ENCODE measurements at regions not wholly inside any gene's neighbourhood (a gene's known extent, or its start where the extent isn't known, plus 50 kb on each side); places are given as distances from the start of the nearest gene placed in this dataset.

GRCh38 chr21:39021478-39021832 lies 161.8 kb downstream of the PSMG1 start:
- Histone ChIP-seq H3K27me3 (ENCODE audit: control insufficient read depth in 4 of 4, insufficient read depth in 4 of 4, low read length in 3 of 4) (no peaks in the 10 kb centered on the region), H3K9ac (ENCODE audit: low read depth in 1 of 2, low read length in 2 of 2) (no peak overlapping the region), H3K4me1 (ENCODE audit: control insufficient read depth in 4 of 4, insufficient read depth in 4 of 4, low read length in 3 of 4) (peaks cover 8 to 14% (median 9%) of the 10 kb centered on the region in 4 donors), H3K9me3 (ENCODE audit: control insufficient read depth in 4 of 4, low read length in 3 of 4) (no peaks in the 10 kb centered on the region), H3K4me3 (ENCODE audit: low read depth in 1 of 3, low read length in 3 of 3) (no peak overlapping the region), H3K27ac (ENCODE audit: low read depth in 1 of 2, low read length in 2 of 2) (peak overlapping the region in 1 of 2 donors; percentile 42), H3K36me3 (ENCODE audit: control insufficient read depth in 4 of 4, insufficient read depth in 3 of 4, low read depth in 1 of 4, low read length in 3 of 4) (no peaks in the 10 kb centered on the region)
- no peak for TF ChIP-seq ATF3 (IDR thresholded peaks at IDR 0.05)
- TF ChIP-seq RXRA (IDR thresholded peaks at IDR 0.05): no peak
- no peak for TF ChIP-seq FOXA2 (IDR thresholded peaks at IDR 0.05)
- no peak for TF ChIP-seq GABPA (IDR thresholded peaks at IDR 0.05 in 1 of 2, conservative IDR thresholded peaks at IDR 0.05 in 1 of 2)
- 87% methylated on average over 7 of the region's 7 CpGs for WGBS
- DNase-seq (ENCODE audit: low spot score): no peak

DNA sequence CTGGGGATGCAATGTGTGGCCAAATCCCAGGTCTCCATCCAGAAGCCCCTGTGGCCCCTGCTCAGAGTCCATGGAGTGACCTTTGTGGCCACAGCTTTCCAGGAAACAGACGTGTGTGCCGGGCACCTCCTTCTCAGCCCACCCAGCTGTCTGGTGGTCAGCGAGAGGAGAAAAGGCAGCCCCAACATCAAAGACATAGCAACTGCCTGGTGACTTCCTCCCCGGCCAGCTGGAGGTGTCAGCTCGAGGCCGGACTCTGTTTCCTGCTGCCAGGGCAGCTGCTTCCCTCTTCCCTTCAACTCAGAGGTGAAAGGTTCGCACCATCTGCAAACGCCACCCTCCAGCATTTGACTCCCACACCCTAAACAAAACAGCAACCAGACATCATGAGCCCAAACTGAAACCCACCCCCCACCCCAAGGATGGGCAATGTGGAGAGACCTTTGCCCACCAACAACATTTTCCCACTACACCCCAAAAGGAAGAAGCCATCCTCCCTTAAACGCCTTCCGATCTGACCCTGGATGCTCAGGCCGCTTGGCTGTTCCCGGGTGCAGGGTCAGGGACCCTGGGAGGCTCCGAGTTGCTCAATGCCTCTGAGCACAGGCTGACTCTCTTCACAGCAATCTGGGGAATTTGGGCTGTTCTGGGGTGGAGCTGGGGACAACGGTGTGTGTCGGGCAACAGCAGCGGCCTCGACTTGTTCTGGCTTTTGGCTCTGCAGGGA lies 162.3 kb downstream of the PSMG1 start:
- TF ChIP-seq FOXA1 (IDR thresholded peaks at IDR 0.05) (no peak), HNF4G (IDR thresholded peaks at IDR 0.05) (peak; percentile 36), NR2F2 (IDR thresholded peaks at IDR 0.05) (peak; percentile 96), FOXA2 (IDR thresholded peaks at IDR 0.05) (no peak), GABPA (IDR thresholded peaks at IDR 0.05 in 1 of 2, conservative IDR thresholded peaks at IDR 0.05 in 1 of 2) (no peak), SP1 (IDR thresholded peaks at IDR 0.05) (peak; percentile 85), JUND (IDR thresholded peaks at IDR 0.05) (no peak), RXRA (IDR thresholded peaks at IDR 0.05) (peak; percentile 88 to 96), YY1 (IDR thresholded peaks at IDR 0.05) (no peak), EGR1 (IDR thresholded peaks at IDR 0.05; ENCODE audit: low read depth in 2 of 2) (no peak), TAF1 (conservative IDR thresholded peaks at IDR 0.05) (no peak), MAX (IDR thresholded peaks at IDR 0.05) (no peak), RAD21 (IDR thresholded peaks at IDR 0.05) (peak; percentile 27 to 66), REST (IDR thresholded peaks at IDR 0.05) (no peak), HNF4A (conservative IDR thresholded peaks at IDR 0.05) (peak; percentile 60 to 63), ATF3 (IDR thresholded peaks at IDR 0.05) (no peak)
- TF ChIP-seq, protein P1, sequence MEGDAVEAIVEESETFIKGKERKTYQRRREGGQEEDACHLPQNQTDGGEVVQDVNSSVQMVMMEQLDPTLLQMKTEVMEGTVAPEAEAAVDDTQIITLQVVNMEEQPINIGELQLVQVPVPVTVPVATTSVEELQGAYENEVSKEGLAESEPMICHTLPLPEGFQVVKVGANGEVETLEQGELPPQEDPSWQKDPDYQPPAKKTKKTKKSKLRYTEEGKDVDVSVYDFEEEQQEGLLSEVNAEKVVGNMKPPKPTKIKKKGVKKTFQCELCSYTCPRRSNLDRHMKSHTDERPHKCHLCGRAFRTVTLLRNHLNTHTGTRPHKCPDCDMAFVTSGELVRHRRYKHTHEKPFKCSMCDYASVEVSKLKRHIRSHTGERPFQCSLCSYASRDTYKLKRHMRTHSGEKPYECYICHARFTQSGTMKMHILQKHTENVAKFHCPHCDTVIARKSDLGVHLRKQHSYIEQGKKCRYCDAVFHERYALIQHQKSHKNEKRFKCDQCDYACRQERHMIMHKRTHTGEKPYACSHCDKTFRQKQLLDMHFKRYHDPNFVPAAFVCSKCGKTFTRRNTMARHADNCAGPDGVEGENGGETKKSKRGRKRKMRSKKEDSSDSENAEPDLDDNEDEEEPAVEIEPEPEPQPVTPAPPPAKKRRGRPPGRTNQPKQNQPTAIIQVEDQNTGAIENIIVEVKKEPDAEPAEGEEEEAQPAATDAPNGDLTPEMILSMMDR (IDR thresholded peaks at IDR 0.05; ENCODE audit: low read depth, low read length, missing input control): no peak
- TF ChIP-seq, protein P2, sequence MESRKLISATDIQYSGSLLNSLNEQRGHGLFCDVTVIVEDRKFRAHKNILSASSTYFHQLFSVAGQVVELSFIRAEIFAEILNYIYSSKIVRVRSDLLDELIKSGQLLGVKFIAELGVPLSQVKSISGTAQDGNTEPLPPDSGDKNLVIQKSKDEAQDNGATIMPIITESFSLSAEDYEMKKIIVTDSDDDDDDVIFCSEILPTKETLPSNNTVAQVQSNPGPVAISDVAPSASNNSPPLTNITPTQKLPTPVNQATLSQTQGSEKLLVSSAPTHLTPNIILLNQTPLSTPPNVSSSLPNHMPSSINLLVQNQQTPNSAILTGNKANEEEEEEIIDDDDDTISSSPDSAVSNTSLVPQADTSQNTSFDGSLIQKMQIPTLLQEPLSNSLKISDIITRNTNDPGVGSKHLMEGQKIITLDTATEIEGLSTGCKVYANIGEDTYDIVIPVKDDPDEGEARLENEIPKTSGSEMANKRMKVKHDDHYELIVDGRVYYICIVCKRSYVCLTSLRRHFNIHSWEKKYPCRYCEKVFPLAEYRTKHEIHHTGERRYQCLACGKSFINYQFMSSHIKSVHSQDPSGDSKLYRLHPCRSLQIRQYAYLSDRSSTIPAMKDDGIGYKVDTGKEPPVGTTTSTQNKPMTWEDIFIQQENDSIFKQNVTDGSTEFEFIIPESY (IDR thresholded peaks at IDR 0.05): no peak
- WGBS: 47% methylated on average over 17 of the region's 17 CpGs
- Histone ChIP-seq H3K27ac (ENCODE audit: low read depth in 1 of 2, low read length in 2 of 2) (peak overlapping the region; percentile 37 to 66), H3K9me3 (ENCODE audit: control insufficient read depth in 4 of 4, low read length in 3 of 4) (no peaks in the 10 kb centered on the region), H3K9ac (ENCODE audit: low read depth in 1 of 2, low read length in 2 of 2) (no peak overlapping the region), H3K36me3 (ENCODE audit: control insufficient read depth in 4 of 4, insufficient read depth in 3 of 4, low read depth in 1 of 4, low read length in 3 of 4) (no peaks in the 10 kb centered on the region), H3K4me3 (ENCODE audit: low read depth in 1 of 3, low read length in 3 of 3) (no peak overlapping the region), H3K27me3 (ENCODE audit: control insufficient read depth in 4 of 4, insufficient read depth in 4 of 4, low read length in 3 of 4) (no peaks in the 10 kb centered on the region), H3K4me1 (ENCODE audit: control insufficient read depth in 4 of 4, insufficient read depth in 4 of 4, low read length in 3 of 4) (peaks cover 8 to 14% (median 9%) of the 10 kb centered on the region in 4 donors)
- no peak for DNase-seq (ENCODE audit: low spot score)
